SHP77 treated with DMSO at 0.1 percent for 48 hours (cell line): ENCODE measurements at regions not wholly inside any gene's neighbourhood (a gene's known extent, or its start where the extent isn't known, plus 50 kb on each side); places are given as distances from the start of the nearest gene placed in this dataset.
"Not testable (repeated sequence)": the region's sequence is repeated elsewhere in the genome, so short reads cannot be mapped to it uniquely, and the experiment has no call there.

Source experiments
- DNase-seq: peaks from one replicate; lab custom pipeline; 2025; lab: John Stamatoyannopoulos, UW

GRCh38 chr17:71085238-71086033 is 916.1 kb downstream of the KCNJ2 start:
- no peak for DNase-seq

- no peak for DNase-seq
Measured at GRCh38 chr17:71089431-71089830, 920.1 kb downstream of the KCNJ2 start.

GRCh38 chr17:71098071-71098470 is 928.7 kb downstream of the KCNJ2 start:
- no peak for DNase-seq

- no peak for DNase-seq
Measured at GRCh38 chr17:71099003-71099714, 929.8 kb downstream of the KCNJ2 start.

GRCh38 chr17:71102777-71103176 is 933.4 kb downstream of the KCNJ2 start:
- DNase-seq, result no peak

- DNase-seq, result no peak
Measured at GRCh38 chr17:71104225-71104624, 934.9 kb downstream of the KCNJ2 start.

GRCh38 chr17:71106056-71106455 is 936.7 kb downstream of the KCNJ2 start:
- DNase-seq, result not testable (repeated sequence)

- DNase-seq, result no peak
Measured at GRCh38 chr17:71107136-71107535, 937.8 kb downstream of the KCNJ2 start.

- no peak for DNase-seq
Measured at GRCh38 chr17:71109697-71110096, 940.4 kb downstream of the KCNJ2 start.

- DNase-seq, result no peak
Measured at GRCh38 chr17:71110326-71110725, 941.0 kb downstream of the KCNJ2 start.

- DNase-seq, result no peak
Measured at GRCh38 chr17:71111460-71111859, 942.1 kb downstream of the KCNJ2 start.

- no peak for DNase-seq
Measured at GRCh38 chr17:71111934-71112333, 942.6 kb downstream of the KCNJ2 start.

- DNase-seq, result no peak
Measured at GRCh38 chr17:71113347-71113746, 944.0 kb downstream of the KCNJ2 start.

GRCh38 chr17:71114911-71115668 is 945.8 kb downstream of the KCNJ2 start:
- DNase-seq, result no peak

- no peak for DNase-seq
Measured at GRCh38 chr17:71115669-71115972, 946.3 kb downstream of the KCNJ2 start.

GRCh38 chr17:71117466-71117865 is 948.1 kb downstream of the KCNJ2 start:
- no peak for DNase-seq

GRCh38 chr17:71118039-71118438 is 948.7 kb downstream of the KCNJ2 start:
- no peak for DNase-seq

- DNase-seq, result no peak
Measured at GRCh38 chr17:71127416-71127815, 958.1 kb downstream of the KCNJ2 start.

GRCh38 chr17:71142333-71142732 is 973.0 kb downstream of the KCNJ2 start:
- DNase-seq, result no peak

- DNase-seq, result no peak
Measured at GRCh38 chr17:71145486-71145885, 975.3 kb upstream of the SOX9 start.

- DNase-seq, result no peak
Measured at GRCh38 chr17:71147906-71148305, 972.9 kb upstream of the SOX9 start.

- DNase-seq, result no peak
Measured at GRCh38 chr17:71149607-71150006, 971.2 kb upstream of the SOX9 start.

GRCh38 chr17:71157297-71157696 is 963.5 kb upstream of the SOX9 start:
- no peak for DNase-seq
